GM23338 (cell line): ENCODE measurements at regions not wholly inside any gene's neighbourhood (a gene's known extent, or its start where the extent isn't known, plus 50 kb on each side); places are given as distances from the start of the nearest gene placed in this dataset.

Experiments used
- ATAC-seq: fragments of 200-7000 bp; cut with Tn5 transposase; 3 replicates; pipeline ENCODE4 v1.9.1; 2020
- DNase-seq: peaks from one replicate; pipeline ENCODE4 v3.0.0-alpha.2; 2015; ENCODE audit warnings: low spot score
- H2AFZ ChIP-seq: fragments of 200-600 bp; sonication (generic); 2 replicates; pipeline ENCODE4 v1.8.0; 2016; ENCODE audit warnings: antibody characterized with exemption, mild to moderate bottlenecking, moderate library complexity
- H3F3A ChIP-seq: fragments of 200-600 bp; sonication (generic); replicated peaks from 2 replicates; pipeline ENCODE4 v1.8.0; 2017; ENCODE audit warnings: antibody characterized with exemption, mixed run types, low read depth
- H3K27ac ChIP-seq: fragments of 200-600 bp; sonication (generic); 2 replicates; pipeline ENCODE4 v1.6.1; 2016; ENCODE audit warnings: low read depth
- H3K27me3 ChIP-seq: fragments of 200-600 bp; sonication (generic); 2 replicates; pipeline ENCODE4 v1.8.0; 2016; ENCODE audit warnings: mild to moderate bottlenecking, mixed run types, moderate library complexity; ENCODE audit not compliant: insufficient read depth
- H3K36me3 ChIP-seq: fragments of 200-600 bp; sonication (generic); 2 replicates; pipeline ENCODE4 v1.8.0; 2016; ENCODE audit warnings: mild to moderate bottlenecking; ENCODE audit not compliant: insufficient read depth
- H3K4me1 ChIP-seq: fragments of 200-600 bp; sonication (generic); 2 replicates; pipeline ENCODE4 v1.8.0; 2016; ENCODE audit warnings: mild to moderate bottlenecking, moderate library complexity; ENCODE audit not compliant: insufficient read depth
- H3K4me2 ChIP-seq: fragments of 200-600 bp; sonication (generic); 2 replicates; pipeline ENCODE4 v1.7.1; 2017; ENCODE audit warnings: mixed run types
- H3K4me3 ChIP-seq: fragments of 200-600 bp; sonication (generic); 2 replicates; pipeline ENCODE4 v1.6.1; 2016; ENCODE audit warnings: mixed run types
- H3K79me2 ChIP-seq: fragments of 200-600 bp; sonication (generic); replicated peaks from 2 replicates; pipeline ENCODE4 v1.8.0; 2017; ENCODE audit warnings: mild to moderate bottlenecking; ENCODE audit not compliant: insufficient read depth
- H3K9me2 ChIP-seq: fragments of 200-600 bp; sonication (generic); 2 replicates; pipeline ENCODE4 v1.8.0; 2017; ENCODE audit not compliant: insufficient read depth
- H4K20me1 ChIP-seq: fragments of 200-600 bp; sonication (generic); replicated peaks from 2 replicates; pipeline ENCODE4 v1.8.0; 2017; ENCODE audit warnings: mild to moderate bottlenecking; ENCODE audit not compliant: insufficient read depth
- H3K27ac Mint-ChIP-seq: 2 replicates; pipeline ENCODE4 v1.8.0; 2020; ENCODE audit warnings: inconsistent platforms, mild to moderate bottlenecking, moderate library complexity, mixed read lengths
- H3K27me3 Mint-ChIP-seq: 3 replicates; pipeline ENCODE4 v1.8.0; 2022; ENCODE audit warnings: low read depth, mild to moderate bottlenecking, moderate library complexity, mixed read lengths, inconsistent platforms; ENCODE audit not compliant: insufficient read depth, poor library complexity
- H3K36me3 Mint-ChIP-seq: 3 replicates; pipeline ENCODE4 v1.8.0; 2021; ENCODE audit warnings: low read depth, mild to moderate bottlenecking, inconsistent platforms, moderate library complexity, mixed read lengths
- H3K4me1 Mint-ChIP-seq: 3 replicates; pipeline ENCODE4 v1.8.0; 2020; ENCODE audit warnings: mild to moderate bottlenecking, inconsistent platforms, mixed read lengths
- H3K4me3 Mint-ChIP-seq: 3 replicates; pipeline ENCODE4 v1.8.0; 2021; ENCODE audit warnings: moderate library complexity, mild to moderate bottlenecking, inconsistent platforms, mixed read lengths
- H3K9me3 Mint-ChIP-seq: 3 replicates; pipeline ENCODE4 v1.8.0; 2020; ENCODE audit warnings: moderate library complexity, mild to moderate bottlenecking, inconsistent platforms, mixed read lengths
- CREB1 ChIP-seq: fragments of 250-450 bp; sonication (Bioruptor Pico); IDR thresholded peaks from 2 replicates; pipeline ENCODE4 v1.5.0; 2020; ENCODE audit warnings: low read depth, mild to moderate bottlenecking, moderate library complexity
- EZH2 ChIP-seq: fragments of 200-600 bp; sonication (generic); IDR thresholded peaks from one replicate; pipeline ENCODE4 v1.8.0; 2017; ENCODE audit warnings: antibody characterized with exemption, mild to moderate bottlenecking, low read depth; ENCODE audit not compliant: unreplicated experiment
- EZH2phosphoT487 ChIP-seq: fragments of 200-600 bp; sonication (generic); IDR thresholded peaks from one replicate; pipeline ENCODE4 v1.8.1; 2018; ENCODE audit warnings: antibody characterized with exemption; ENCODE audit not compliant: unreplicated experiment
- JUNB ChIP-seq: IDR thresholded peaks from one replicate; pipeline ENCODE4 v1.6.1; 2016; ENCODE audit warnings: antibody characterized with exemption; ENCODE audit not compliant: unreplicated experiment
- NANOG ChIP-seq: IDR thresholded peaks from 2 replicates; pipeline ENCODE4 v1.6.1; 2016; ENCODE audit warnings: antibody characterized with exemption, borderline replicate concordance
- POLR2AphosphoS5 ChIP-seq: IDR thresholded peaks from 2 replicates; pipeline ENCODE4 v1.6.1; 2016; ENCODE audit warnings: antibody characterized with exemption, low read depth
- STAT1 ChIP-seq: IDR thresholded peaks from one replicate; pipeline ENCODE4 v1.6.1; 2016; ENCODE audit warnings: antibody characterized with exemption; ENCODE audit not compliant: unreplicated experiment
- ZNF114 ChIP-seq: fragments of 250-450 bp; sonication (Bioruptor Pico); IDR thresholded peaks from 2 replicates; pipeline ENCODE4 v1.5.0; 2020; ENCODE audit warnings: mild to moderate bottlenecking, moderate library complexity
- ZNF331 ChIP-seq: fragments of 250-450 bp; sonication (Bioruptor Pico); IDR thresholded peaks from 2 replicates; pipeline ENCODE4 v1.5.0; 2020; ENCODE audit warnings: low read depth, mild to moderate bottlenecking, moderate library complexity
- TF ChIP-seq, protein P1 (sequence below): IDR thresholded peaks from 2 replicates; pipeline ENCODE4 v1.6.1; 2016; ENCODE audit warnings: antibody characterized with exemption
- TF ChIP-seq, protein P2 (sequence below), 2 experiments: fragments of 200-600 bp in 1 of 2; sonication (generic) in 1 of 2; conservative IDR thresholded peaks; 2 replicates each; pipeline versions ENCODE4 v1.5.1 to v1.6.1; 2016 to 2017; ENCODE audit warnings: antibody characterized with exemption in 2 of 2, low read depth in 2 of 2, mild to moderate bottlenecking in 2 of 2, moderate library complexity in 1 of 2
- TF ChIP-seq, protein P3 (sequence below): IDR thresholded peaks from one replicate; pipeline ENCODE4 v1.6.1; 2018; ENCODE audit warnings: antibody characterized with exemption; ENCODE audit not compliant: unreplicated experiment
- TF ChIP-seq, protein P4 (sequence below): fragments of 250-450 bp; sonication (Bioruptor Pico); IDR thresholded peaks from 2 replicates; pipeline ENCODE4 v1.5.0; 2020; ENCODE audit warnings: mild to moderate bottlenecking, moderate library complexity

DNA sequence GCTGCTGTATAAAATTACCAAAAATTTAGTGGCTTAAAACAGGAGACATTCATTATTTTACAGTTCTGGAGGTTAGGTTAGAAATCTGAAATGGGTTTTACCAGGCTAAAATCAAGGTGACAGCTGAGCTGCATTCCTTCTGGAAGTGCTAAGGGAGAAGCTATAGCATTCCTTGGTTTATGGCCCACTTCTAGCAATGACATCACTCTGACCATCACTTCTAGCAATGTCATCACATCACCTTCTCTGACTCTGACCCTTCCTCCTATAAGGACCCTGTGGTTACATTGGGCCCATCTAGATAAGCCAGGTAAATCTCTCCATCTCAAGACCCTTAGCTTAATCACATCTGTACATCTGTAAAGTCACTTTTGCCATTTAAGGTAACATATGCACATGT, 366.1 kb downstream of the EFNA5 start:
- no peaks in the 10 kb centered on the region for H4K20me1 ChIP-seq
- H3K36me3 Mint-ChIP-seq: no peaks in the 10 kb centered on the region
- H3K27me3 Mint-ChIP-seq: peaks cover 2% of the 10 kb centered on the region
- H3K36me3 ChIP-seq: no peaks in the 10 kb centered on the region
- peaks cover 8% of the 10 kb centered on the region; the same call in 1 of the 2 replicates for H3K9me2 ChIP-seq
- no peak overlapping the region for H3K4me2 ChIP-seq
- no peaks in the 10 kb centered on the region; the same call in 1 of the 2 replicates for H3K4me1 ChIP-seq
- H3F3A ChIP-seq: no peaks in the 10 kb centered on the region
- DNase-seq: no peak
- H3K4me1 Mint-ChIP-seq: peaks cover 8% of the 10 kb centered on the region; the same call in 2 of the 3 replicates
- no peak overlapping the region for H3K27ac ChIP-seq
- no peak overlapping the region for H2AFZ ChIP-seq
- H3K27me3 ChIP-seq: no peaks in the 10 kb centered on the region
- no peak overlapping the region for H3K27ac Mint-ChIP-seq
- no peak overlapping the region for H3K4me3 Mint-ChIP-seq
- H3K4me3 ChIP-seq: no peak overlapping the region
- no peaks in the 10 kb centered on the region for H3K79me2 ChIP-seq
- ATAC-seq: no peak
- no peaks in the 10 kb centered on the region; the same call in 2 of the 3 replicates for H3K9me3 Mint-ChIP-seq
- TF ChIP-seq STAT1 (no peak), CREB1 (CRISPR knock-in tag) (no peak), JUNB (no peak), ZNF114 (CRISPR knock-in tag) (no peak), NANOG (no peak), ZNF331 (CRISPR knock-in tag) (no peak), EZH2phosphoT487 (no peak), EZH2 (no peak), POLR2AphosphoS5 (no peak)
- TF ChIP-seq, protein P1, sequence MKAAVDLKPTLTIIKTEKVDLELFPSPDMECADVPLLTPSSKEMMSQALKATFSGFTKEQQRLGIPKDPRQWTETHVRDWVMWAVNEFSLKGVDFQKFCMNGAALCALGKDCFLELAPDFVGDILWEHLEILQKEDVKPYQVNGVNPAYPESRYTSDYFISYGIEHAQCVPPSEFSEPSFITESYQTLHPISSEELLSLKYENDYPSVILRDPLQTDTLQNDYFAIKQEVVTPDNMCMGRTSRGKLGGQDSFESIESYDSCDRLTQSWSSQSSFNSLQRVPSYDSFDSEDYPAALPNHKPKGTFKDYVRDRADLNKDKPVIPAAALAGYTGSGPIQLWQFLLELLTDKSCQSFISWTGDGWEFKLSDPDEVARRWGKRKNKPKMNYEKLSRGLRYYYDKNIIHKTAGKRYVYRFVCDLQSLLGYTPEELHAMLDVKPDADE: no peak
- TF ChIP-seq, protein P2, sequence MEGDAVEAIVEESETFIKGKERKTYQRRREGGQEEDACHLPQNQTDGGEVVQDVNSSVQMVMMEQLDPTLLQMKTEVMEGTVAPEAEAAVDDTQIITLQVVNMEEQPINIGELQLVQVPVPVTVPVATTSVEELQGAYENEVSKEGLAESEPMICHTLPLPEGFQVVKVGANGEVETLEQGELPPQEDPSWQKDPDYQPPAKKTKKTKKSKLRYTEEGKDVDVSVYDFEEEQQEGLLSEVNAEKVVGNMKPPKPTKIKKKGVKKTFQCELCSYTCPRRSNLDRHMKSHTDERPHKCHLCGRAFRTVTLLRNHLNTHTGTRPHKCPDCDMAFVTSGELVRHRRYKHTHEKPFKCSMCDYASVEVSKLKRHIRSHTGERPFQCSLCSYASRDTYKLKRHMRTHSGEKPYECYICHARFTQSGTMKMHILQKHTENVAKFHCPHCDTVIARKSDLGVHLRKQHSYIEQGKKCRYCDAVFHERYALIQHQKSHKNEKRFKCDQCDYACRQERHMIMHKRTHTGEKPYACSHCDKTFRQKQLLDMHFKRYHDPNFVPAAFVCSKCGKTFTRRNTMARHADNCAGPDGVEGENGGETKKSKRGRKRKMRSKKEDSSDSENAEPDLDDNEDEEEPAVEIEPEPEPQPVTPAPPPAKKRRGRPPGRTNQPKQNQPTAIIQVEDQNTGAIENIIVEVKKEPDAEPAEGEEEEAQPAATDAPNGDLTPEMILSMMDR (conservative IDR thresholded peaks at IDR 0.05; ENCODE audit: low read depth in 2 of 2): no peak
- TF ChIP-seq, protein P3, sequence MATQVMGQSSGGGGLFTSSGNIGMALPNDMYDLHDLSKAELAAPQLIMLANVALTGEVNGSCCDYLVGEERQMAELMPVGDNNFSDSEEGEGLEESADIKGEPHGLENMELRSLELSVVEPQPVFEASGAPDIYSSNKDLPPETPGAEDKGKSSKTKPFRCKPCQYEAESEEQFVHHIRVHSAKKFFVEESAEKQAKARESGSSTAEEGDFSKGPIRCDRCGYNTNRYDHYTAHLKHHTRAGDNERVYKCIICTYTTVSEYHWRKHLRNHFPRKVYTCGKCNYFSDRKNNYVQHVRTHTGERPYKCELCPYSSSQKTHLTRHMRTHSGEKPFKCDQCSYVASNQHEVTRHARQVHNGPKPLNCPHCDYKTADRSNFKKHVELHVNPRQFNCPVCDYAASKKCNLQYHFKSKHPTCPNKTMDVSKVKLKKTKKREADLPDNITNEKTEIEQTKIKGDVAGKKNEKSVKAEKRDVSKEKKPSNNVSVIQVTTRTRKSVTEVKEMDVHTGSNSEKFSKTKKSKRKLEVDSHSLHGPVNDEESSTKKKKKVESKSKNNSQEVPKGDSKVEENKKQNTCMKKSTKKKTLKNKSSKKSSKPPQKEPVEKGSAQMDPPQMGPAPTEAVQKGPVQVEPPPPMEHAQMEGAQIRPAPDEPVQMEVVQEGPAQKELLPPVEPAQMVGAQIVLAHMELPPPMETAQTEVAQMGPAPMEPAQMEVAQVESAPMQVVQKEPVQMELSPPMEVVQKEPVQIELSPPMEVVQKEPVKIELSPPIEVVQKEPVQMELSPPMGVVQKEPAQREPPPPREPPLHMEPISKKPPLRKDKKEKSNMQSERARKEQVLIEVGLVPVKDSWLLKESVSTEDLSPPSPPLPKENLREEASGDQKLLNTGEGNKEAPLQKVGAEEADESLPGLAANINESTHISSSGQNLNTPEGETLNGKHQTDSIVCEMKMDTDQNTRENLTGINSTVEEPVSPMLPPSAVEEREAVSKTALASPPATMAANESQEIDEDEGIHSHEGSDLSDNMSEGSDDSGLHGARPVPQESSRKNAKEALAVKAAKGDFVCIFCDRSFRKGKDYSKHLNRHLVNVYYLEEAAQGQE: no peak
- TF ChIP-seq, protein P4, sequence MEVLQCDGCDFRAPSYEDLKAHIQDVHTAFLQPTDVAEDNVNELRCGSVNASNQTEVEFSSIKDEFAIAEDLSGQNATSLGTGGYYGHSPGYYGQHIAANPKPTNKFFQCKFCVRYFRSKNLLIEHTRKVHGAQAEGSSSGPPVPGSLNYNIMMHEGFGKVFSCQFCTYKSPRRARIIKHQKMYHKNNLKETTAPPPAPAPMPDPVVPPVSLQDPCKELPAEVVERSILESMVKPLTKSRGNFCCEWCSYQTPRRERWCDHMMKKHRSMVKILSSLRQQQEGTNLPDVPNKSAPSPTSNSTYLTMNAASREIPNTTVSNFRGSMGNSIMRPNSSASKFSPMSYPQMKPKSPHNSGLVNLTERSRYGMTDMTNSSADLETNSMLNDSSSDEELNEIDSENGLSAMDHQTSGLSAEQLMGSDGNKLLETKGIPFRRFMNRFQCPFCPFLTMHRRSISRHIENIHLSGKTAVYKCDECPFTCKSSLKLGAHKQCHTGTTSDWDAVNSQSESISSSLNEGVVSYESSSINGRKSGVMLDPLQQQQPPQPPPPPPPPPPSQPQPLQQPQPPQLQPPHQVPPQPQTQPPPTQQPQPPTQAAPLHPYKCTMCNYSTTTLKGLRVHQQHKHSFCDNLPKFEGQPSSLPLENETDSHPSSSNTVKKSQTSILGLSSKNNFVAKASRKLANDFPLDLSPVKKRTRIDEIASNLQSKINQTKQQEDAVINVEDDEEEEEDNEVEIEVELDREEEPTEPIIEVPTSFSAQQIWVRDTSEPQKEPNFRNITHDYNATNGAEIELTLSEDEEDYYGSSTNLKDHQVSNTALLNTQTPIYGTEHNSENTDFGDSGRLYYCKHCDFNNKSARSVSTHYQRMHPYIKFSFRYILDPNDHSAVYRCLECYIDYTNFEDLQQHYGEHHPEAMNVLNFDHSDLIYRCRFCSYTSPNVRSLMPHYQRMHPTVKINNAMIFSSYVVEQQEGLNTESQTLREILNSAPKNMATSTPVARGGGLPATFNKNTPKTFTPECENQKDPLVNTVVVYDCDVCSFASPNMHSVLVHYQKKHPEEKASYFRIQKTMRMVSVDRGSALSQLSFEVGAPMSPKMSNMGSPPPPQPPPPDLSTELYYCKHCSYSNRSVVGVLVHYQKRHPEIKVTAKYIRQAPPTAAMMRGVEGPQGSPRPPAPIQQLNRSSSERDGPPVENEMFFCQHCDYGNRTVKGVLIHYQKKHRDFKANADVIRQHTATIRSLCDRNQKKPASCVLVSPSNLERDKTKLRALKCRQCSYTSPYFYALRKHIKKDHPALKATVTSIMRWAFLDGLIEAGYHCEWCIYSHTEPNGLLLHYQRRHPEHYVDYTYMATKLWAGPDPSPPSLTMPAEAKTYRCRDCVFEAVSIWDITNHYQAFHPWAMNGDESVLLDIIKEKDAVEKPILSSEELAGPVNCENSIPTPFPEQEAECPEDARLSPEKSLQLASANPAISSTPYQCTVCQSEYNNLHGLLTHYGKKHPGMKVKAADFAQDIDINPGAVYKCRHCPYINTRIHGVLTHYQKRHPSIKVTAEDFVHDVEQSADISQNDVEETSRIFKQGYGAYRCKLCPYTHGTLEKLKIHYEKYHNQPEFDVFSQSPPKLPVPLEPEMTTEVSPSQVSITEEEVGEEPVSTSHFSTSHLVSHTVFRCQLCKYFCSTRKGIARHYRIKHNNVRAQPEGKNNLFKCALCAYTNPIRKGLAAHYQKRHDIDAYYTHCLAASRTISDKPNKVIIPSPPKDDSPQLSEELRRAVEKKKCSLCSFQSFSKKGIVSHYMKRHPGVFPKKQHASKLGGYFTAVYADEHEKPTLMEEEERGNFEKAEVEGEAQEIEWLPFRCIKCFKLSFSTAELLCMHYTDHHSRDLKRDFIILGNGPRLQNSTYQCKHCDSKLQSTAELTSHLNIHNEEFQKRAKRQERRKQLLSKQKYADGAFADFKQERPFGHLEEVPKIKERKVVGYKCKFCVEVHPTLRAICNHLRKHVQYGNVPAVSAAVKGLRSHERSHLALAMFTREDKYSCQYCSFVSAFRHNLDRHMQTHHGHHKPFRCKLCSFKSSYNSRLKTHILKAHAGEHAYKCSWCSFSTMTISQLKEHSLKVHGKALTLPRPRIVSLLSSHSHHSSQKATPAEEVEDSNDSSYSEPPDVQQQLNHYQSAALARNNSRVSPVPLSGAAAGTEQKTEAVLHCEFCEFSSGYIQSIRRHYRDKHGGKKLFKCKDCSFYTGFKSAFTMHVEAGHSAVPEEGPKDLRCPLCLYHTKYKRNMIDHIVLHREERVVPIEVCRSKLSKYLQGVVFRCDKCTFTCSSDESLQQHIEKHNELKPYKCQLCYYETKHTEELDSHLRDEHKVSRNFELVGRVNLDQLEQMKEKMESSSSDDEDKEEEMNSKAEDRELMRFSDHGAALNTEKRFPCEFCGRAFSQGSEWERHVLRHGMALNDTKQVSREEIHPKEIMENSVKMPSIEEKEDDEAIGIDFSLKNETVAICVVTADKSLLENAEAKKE (CRISPR knock-in tag): no peak
